Spleen (tissue), 11 donors: ENCODE measurements at regions not wholly inside any gene's neighbourhood (a gene's known extent, or its start where the extent isn't known, plus 50 kb on each side); places are given as distances from the start of the nearest gene placed in this dataset.

Experiments used
- DNase-seq: peaks from one replicate; pipeline ENCODE4 v3.0.0-alpha.2; 2020
- H3K27ac ChIP-seq, 8 donors: fragments of 200-600 bp; sonication (generic) in 7 of 8; 1 replicate in 4 of 8; 2 replicates in 4 of 8; pipeline versions ENCODE4 v1.5.0 to v1.8.0; 2016 to 2021; ENCODE audit warnings: inconsistent platforms in 4 of 8, mild to moderate bottlenecking in 4 of 8, moderate library complexity in 1 of 8
- H3K27me3 ChIP-seq, 7 donors: fragments of 200-600 bp; sonication (generic) in 6 of 7; replicated peaks in 1 of 7; 1 replicate in 4 of 7; 2 replicates in 3 of 7; pipeline versions ENCODE4 v1.5.0 to v1.8.0; 2016 to 2021; ENCODE audit warnings: inconsistent platforms in 3 of 7, mild to moderate bottlenecking in 1 of 7
- H3K36me3 ChIP-seq, 6 donors: fragments of 200-600 bp; sonication (generic) in 5 of 6; 1 replicate in 4 of 6; 2 replicates in 2 of 6; pipeline versions ENCODE4 v1.5.0 to v1.8.0; 2016 to 2021; ENCODE audit warnings: inconsistent platforms in 2 of 6
- H3K4me1 ChIP-seq, 6 donors: fragments of 200-600 bp; sonication (generic) in 5 of 6; 1 replicate in 3 of 6; 2 replicates in 3 of 6; pipeline versions ENCODE4 v1.5.0 to v1.8.0; 2016 to 2021; ENCODE audit warnings: inconsistent platforms in 3 of 6
- H3K4me3 ChIP-seq, 8 donors: fragments of 200-600 bp; sonication (generic) in 7 of 8; 1 replicate in 4 of 8; 2 replicates in 4 of 8; pipeline versions ENCODE4 v1.5.0 to v1.8.0; 2016 to 2021; ENCODE audit warnings: inconsistent platforms in 4 of 8, mild to moderate bottlenecking in 4 of 8, moderate library complexity in 2 of 8
- H3K9me3 ChIP-seq, 8 donors: fragments of 200-600 bp; sonication (generic) in 7 of 8; 1 replicate in 4 of 8; 2 replicates in 4 of 8; pipeline versions ENCODE4 v1.5.0 to v1.8.0; 2016 to 2021; ENCODE audit warnings: inconsistent platforms in 4 of 8
- CTCF ChIP-seq, 11 experiments: fragments of 200-600 bp in 7 of 11; fragments of 450-650 bp in 4 of 11; sonication (generic) in 4 of 11; IDR thresholded peaks in 8 of 11; conservative IDR thresholded peaks in 3 of 11; 1 replicate in 7 of 11; 2 replicates in 4 of 11; pipeline versions ENCODE4 v1.4.0 to v1.8.0; 2016 to 2021; ENCODE audit warnings: antibody characterized with exemption in 11 of 11, inconsistent platforms in 4 of 11, mild to moderate bottlenecking in 1 of 11
- POLR2A ChIP-seq, 3 donors: fragments of 450-650 bp; IDR thresholded peaks; one replicate each; pipeline ENCODE4 v1.5.1; 2017; ENCODE audit warnings: antibody characterized with exemption in 3 of 3, mild to moderate bottlenecking in 1 of 3
- POLR2AphosphoS5 ChIP-seq, 3 donors: sonication (generic); formaldehyde crosslinking; IDR thresholded peaks; one replicate each; pipeline ENCODE4 v1.5.1; 2017; ENCODE audit warnings: antibody characterized with exemption in 3 of 3
- WGBS, 5 donors: extraction: QIAGEN DNeasy Blood & Tissue Kit in 3 of 5; methylation state at CpG; one replicate each; pipeline versions ENCODE4 v1.1.5 to v1.1.7; 2013 to 2018; 5-methylcytosine and 5-hydroxymethylcytosine counted together
- intact Hi-C: fragments of 100-400 bp; cut with DNase I; formaldehyde crosslinking; loops from one replicate; pipeline ENCODE4 v1.15.0; 2023; ENCODE audit warnings: low total_unique reads
- donor health status: healthy with polysubstance abuse.
- donor health status: DM: no; HTN: no; CAD: no; lungs with moderate emphysema.
- donor health status: DM: no; HTN: no; CAD: no.
- donor health status: Bipolar disorder and iron deficiency.
- donor health status: healthy.
- donor health status: DM: no; HTN: no; CAD: no.
- donor health status: DM: yes; HTN: yes; CAD: no.

- H3K27me3 ChIP-seq, result no peaks in the 10 kb centered on the region
- no peak for DNase-seq
- no peak overlapping the region for H3K27ac ChIP-seq
- 41 to 89% (median 68%) methylated on average over 2 of the region's 2 CpGs for WGBS, 5 donors
- TF ChIP-seq POLR2AphosphoS5 (IDR thresholded peaks at IDR 0.05), result no peak
- no peak for TF ChIP-seq POLR2A (IDR thresholded peaks at IDR 0.05)
- TF ChIP-seq CTCF (IDR thresholded peaks at IDR 0.05 in 8 of 11, conservative IDR thresholded peaks at IDR 0.05 in 3 of 11), result no peak
- intact Hi-C loops, result no loop called here
- H3K9me3 ChIP-seq, result peaks cover 0 to 21% (median 2%) of the 10 kb centered on the region in 8 donors
- H3K4me1 ChIP-seq, result no peaks in the 10 kb centered on the region
- H3K36me3 ChIP-seq, result no peaks in the 10 kb centered on the region
- H3K4me3 ChIP-seq, result no peak overlapping the region
These were observed 1218.1 kb downstream of the GALC start for GRCh38 chr14:86774916-86775315.

- intact Hi-C loops, result no loop called here
- Histone ChIP-seq H3K36me3 (no peaks in the 10 kb centered on the region), H3K9me3 (peaks cover 0 to 21% (median 2%) of the 10 kb centered on the region in 8 donors), H3K27me3 (no peaks in the 10 kb centered on the region), H3K4me1 (no peaks in the 10 kb centered on the region), H3K27ac (no peak overlapping the region), H3K4me3 (no peak overlapping the region)
- 41 to 76% (median 59%) methylated on average over 1 of the region's 1 CpG for WGBS, 5 donors
- DNase-seq, result no peak
- TF ChIP-seq POLR2A (IDR thresholded peaks at IDR 0.05), result no peak
- no peak for TF ChIP-seq POLR2AphosphoS5 (IDR thresholded peaks at IDR 0.05)
- no peak for TF ChIP-seq CTCF (IDR thresholded peaks at IDR 0.05 in 8 of 11, conservative IDR thresholded peaks at IDR 0.05 in 3 of 11)
These were observed 1220.9 kb downstream of the GALC start for GRCh38 chr14:86772075-86772474.

- H3K4me1 ChIP-seq, result no peaks in the 10 kb centered on the region
- no peak for DNase-seq
- H3K27me3 ChIP-seq, result no peaks in the 10 kb centered on the region
- H3K27ac ChIP-seq, result no peak overlapping the region
- TF ChIP-seq POLR2AphosphoS5 (IDR thresholded peaks at IDR 0.05) (no peak), CTCF (IDR thresholded peaks at IDR 0.05 in 8 of 11, conservative IDR thresholded peaks at IDR 0.05 in 3 of 11) (no peak), POLR2A (IDR thresholded peaks at IDR 0.05) (no peak)
- WGBS, 5 donors, result 70 to 95% (median 82%) methylated on average over 3 of the region's 3 CpGs
- H3K36me3 ChIP-seq, result no peaks in the 10 kb centered on the region
- H3K9me3 ChIP-seq, result peaks cover 0 to 11% (median 2%) of the 10 kb centered on the region in 8 donors
- no peak overlapping the region for H3K4me3 ChIP-seq
- intact Hi-C loops, result no loop called here
These were observed 1222.8 kb downstream of the GALC start for GRCh38 chr14:86770186-86770585.

GRCh38 chr14:86766469-86766868 lies 1226.5 kb downstream of the GALC start:
- DNase-seq, result no peak
- H3K36me3 ChIP-seq, result no peaks in the 10 kb centered on the region
- intact Hi-C loops, result no loop called here
- H3K27me3 ChIP-seq, result no peaks in the 10 kb centered on the region
- no peak for TF ChIP-seq POLR2A (IDR thresholded peaks at IDR 0.05)
- TF ChIP-seq CTCF (IDR thresholded peaks at IDR 0.05 in 8 of 11, conservative IDR thresholded peaks at IDR 0.05 in 3 of 11), result no peak
- no peak for TF ChIP-seq POLR2AphosphoS5 (IDR thresholded peaks at IDR 0.05)
- 82 to 94% (median 84%) methylated on average over 4 of the region's 4 CpGs for WGBS, 5 donors
- H3K9me3 ChIP-seq, result peaks cover 0 to 4% (median 0%) of the 10 kb centered on the region in 8 donors
- H3K27ac ChIP-seq, result no peak overlapping the region
- no peaks in the 10 kb centered on the region for H3K4me1 ChIP-seq
- no peak overlapping the region for H3K4me3 ChIP-seq
